Parathyroid adenoma (tissue), 2 donors: ENCODE measurements at regions not wholly inside any gene's neighbourhood (a gene's known extent, or its start where the extent isn't known, plus 50 kb on each side); places are given as distances from the start of the nearest gene placed in this dataset.
"Not testable (repeated sequence)": the region's sequence is repeated elsewhere in the genome, so short reads cannot be mapped to it uniquely, and the experiment has no call there.

Source experiments
- H2AFZ ChIP-seq: fragments of 300-600 bp; sonication (generic); one replicate; pipeline ENCODE4 v1.7.0; 2017; ENCODE audit warnings: antibody characterized with exemption, mild to moderate bottlenecking
- H3K27ac ChIP-seq: fragments of 300-600 bp; sonication (generic); one replicate; pipeline ENCODE4 v1.7.0; 2017
- H3K27me3 ChIP-seq: fragments of 300-600 bp; sonication (generic); one replicate; pipeline ENCODE4 v1.7.0; 2017; ENCODE audit warnings: low read length; ENCODE audit not compliant: control insufficient read depth, insufficient read depth
- H3K36me3 ChIP-seq: fragments of 300-600 bp; sonication (generic); one replicate; pipeline ENCODE4 v1.7.0; 2017; ENCODE audit warnings: low read length; ENCODE audit not compliant: control insufficient read depth, insufficient read depth
- H3K4me1 ChIP-seq: fragments of 300-600 bp; sonication (generic); one replicate; pipeline ENCODE4 v1.7.0; 2017; ENCODE audit warnings: control low read depth
- H3K4me2 ChIP-seq: fragments of 300-600 bp; sonication (generic); one replicate; pipeline ENCODE4 v1.7.0; 2017; ENCODE audit warnings: low read length
- H3K4me3 ChIP-seq: fragments of 300-600 bp; sonication (generic); one replicate; pipeline ENCODE4 v1.7.0; 2017; ENCODE audit warnings: low read depth, low read length
- H3K79me2 ChIP-seq: fragments of 300-600 bp; sonication (generic); one replicate; pipeline ENCODE4 v1.7.0; 2017; ENCODE audit warnings: control low read depth
- H3K9ac ChIP-seq: fragments of 300-600 bp; sonication (generic); one replicate; pipeline ENCODE4 v1.7.0; 2017; ENCODE audit warnings: mild to moderate bottlenecking
- H3K9me3 ChIP-seq: fragments of 300-600 bp; sonication (generic); one replicate; pipeline ENCODE4 v1.7.0; 2017; ENCODE audit warnings: low read length; ENCODE audit not compliant: control insufficient read depth
- TF ChIP-seq, protein P1 (sequence below): fragments of 300-600 bp; sonication (generic); IDR thresholded peaks from one replicate; pipeline ENCODE4 v1.7.0; 2017; ENCODE audit warnings: antibody characterized with exemption, mild to moderate bottlenecking
- donor health status: primary hyperparathyroidism.

DNA sequence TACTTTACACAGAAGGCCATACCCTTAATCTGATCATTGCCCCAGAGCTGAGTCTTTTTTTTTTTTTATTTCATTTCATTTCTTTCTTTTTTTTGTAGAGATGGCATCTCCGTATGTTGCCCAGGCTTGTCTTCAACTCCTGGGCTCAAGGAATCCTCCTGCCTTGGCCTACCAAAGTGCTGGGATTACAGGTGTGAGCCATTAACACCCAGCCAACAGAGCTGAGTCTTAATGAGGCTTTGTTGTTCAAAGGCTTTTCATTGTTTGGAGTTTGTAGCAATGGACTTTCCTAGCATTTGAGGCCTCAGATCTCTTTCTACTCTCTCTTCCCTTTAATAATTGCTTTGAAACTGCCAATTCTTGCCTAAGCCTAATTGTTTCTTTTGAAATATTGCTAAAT lies 176.5 kb upstream of the FBN2 start:
- H3K4me3 ChIP-seq, result no peak overlapping the region

DNA sequence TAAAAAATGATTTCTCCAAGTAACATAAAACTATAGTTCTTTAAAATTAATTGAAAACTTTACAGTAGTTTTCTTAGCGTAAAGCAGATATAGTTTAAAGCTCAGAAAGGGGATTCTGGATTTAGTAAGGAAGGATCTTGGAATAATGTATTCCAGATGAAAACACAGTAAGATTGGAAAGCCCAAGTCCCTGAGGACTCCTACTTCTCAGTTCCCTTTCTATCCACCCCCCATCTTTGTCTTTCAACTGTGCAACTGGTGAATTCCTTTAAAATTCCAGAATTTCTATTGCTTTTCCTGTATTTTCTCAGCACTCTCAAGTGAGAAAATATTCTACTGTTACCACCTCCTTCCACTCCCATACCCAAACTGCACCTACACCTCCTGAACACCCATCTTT lies 184.5 kb upstream of the FBN2 start:
- Histone ChIP-seq H3K27ac (no peak overlapping the region), H3K27me3 (no peaks in the 10 kb centered on the region), H3K4me1 (no peaks in the 10 kb centered on the region), H3K79me2 (no peaks in the 10 kb centered on the region), H2AFZ (no peak overlapping the region), H3K36me3 (no peaks in the 10 kb centered on the region), H3K4me2 (no peak overlapping the region), H3K4me3 (no peak overlapping the region), H3K9ac (no peak overlapping the region), H3K9me3 (no peaks in the 10 kb centered on the region)
- TF ChIP-seq, protein P1, sequence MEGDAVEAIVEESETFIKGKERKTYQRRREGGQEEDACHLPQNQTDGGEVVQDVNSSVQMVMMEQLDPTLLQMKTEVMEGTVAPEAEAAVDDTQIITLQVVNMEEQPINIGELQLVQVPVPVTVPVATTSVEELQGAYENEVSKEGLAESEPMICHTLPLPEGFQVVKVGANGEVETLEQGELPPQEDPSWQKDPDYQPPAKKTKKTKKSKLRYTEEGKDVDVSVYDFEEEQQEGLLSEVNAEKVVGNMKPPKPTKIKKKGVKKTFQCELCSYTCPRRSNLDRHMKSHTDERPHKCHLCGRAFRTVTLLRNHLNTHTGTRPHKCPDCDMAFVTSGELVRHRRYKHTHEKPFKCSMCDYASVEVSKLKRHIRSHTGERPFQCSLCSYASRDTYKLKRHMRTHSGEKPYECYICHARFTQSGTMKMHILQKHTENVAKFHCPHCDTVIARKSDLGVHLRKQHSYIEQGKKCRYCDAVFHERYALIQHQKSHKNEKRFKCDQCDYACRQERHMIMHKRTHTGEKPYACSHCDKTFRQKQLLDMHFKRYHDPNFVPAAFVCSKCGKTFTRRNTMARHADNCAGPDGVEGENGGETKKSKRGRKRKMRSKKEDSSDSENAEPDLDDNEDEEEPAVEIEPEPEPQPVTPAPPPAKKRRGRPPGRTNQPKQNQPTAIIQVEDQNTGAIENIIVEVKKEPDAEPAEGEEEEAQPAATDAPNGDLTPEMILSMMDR, result no peak

More for the DNA sequence above, 176.5 kb upstream of the FBN2 start:
- Histone ChIP-seq H3K9me3 (no peaks in the 10 kb centered on the region), H3K36me3 (no peaks in the 10 kb centered on the region), H3K27ac (no peak overlapping the region), H3K79me2 (no peaks in the 10 kb centered on the region), H3K4me1 (no peaks in the 10 kb centered on the region), H2AFZ (no peak overlapping the region), H3K4me2 (no peak overlapping the region), H3K27me3 (no peaks in the 10 kb centered on the region), H3K9ac (no peak overlapping the region)
- TF ChIP-seq, protein P1, result no peak

DNA sequence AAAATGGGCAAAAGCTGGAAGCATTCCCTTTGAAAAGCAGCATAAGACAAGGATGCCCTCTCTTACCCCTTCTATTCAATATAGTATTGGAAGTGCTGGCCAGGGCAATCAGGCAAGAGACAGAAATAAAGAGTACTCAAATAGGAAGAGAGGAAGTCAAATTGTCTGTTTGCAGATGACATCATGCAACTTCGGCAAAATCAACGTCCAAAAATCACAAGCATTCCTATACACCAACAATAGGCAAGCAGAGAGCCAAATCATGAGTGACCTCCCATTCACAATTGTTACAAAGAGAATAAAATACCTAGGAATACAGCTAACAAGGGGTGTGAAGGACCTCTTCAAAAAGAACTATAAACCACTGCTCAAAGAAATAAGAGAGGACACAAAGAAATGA lies 192.0 kb upstream of the FBN2 start:
- H3K27ac ChIP-seq, H3K27me3 ChIP-seq, H3K4me1 ChIP-seq, H2AFZ ChIP-seq, H3K4me3 ChIP-seq, H3K9ac ChIP-seq, H3K79me2 ChIP-seq, H3K36me3 ChIP-seq, H3K4me2 ChIP-seq, H3K9me3 ChIP-seq: not testable (repeated sequence)

DNA sequence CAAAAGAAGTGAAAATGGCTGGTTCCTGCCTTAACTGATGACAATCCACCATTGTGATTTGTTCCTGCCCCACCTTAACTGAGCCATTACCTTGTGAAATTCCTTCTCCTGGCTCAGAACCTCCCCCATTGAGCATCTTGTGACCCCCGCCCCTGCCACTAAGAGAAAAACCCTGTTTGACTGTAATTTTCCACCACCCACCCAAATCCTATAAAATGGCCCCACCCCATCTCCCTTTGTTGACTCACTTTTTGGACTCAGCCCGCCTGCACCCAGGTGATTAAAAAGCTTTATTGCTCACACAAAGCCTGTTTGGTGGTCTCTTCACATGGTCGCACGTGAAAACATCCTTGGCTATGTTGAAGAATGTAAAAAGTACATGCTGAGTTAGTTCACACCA lies 197.6 kb upstream of the FBN2 start:
- H2AFZ ChIP-seq, H3K79me2 ChIP-seq, H3K27me3 ChIP-seq, H3K27ac ChIP-seq, H3K4me2 ChIP-seq, H3K4me1 ChIP-seq, H3K9me3 ChIP-seq, H3K36me3 ChIP-seq, H3K4me3 ChIP-seq, H3K9ac ChIP-seq: not testable (repeated sequence)

DNA sequence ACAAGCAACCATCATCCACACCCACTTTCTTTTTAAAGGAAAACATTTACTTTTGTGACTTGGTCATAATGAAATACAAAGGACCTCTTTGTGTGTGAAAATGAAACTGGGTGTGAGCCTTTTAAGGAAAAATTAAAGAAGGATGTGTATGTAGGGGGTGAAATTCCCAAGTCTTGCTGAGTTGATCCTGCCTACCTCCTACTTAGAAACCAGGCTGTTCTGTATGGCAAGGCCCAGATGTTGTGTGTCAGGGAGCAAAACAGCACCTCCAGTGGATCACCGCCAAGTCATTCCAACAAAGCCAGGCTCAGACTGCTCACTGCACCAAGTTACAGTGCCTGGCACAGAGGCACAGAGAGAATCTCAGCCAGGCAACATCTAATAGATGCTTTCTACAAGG lies 198.5 kb upstream of the FBN2 start:
- Histone ChIP-seq H3K9ac (no peak overlapping the region), H3K27ac (no peak overlapping the region), H2AFZ (no peak overlapping the region), H3K4me2 (no peak overlapping the region), H3K27me3 (no peaks in the 10 kb centered on the region), H3K9me3 (no peaks in the 10 kb centered on the region), H3K4me3 (no peak overlapping the region), H3K36me3 (no peaks in the 10 kb centered on the region), H3K79me2 (no peaks in the 10 kb centered on the region), H3K4me1 (no peaks in the 10 kb centered on the region)
- TF ChIP-seq, protein P1, result no peak

DNA sequence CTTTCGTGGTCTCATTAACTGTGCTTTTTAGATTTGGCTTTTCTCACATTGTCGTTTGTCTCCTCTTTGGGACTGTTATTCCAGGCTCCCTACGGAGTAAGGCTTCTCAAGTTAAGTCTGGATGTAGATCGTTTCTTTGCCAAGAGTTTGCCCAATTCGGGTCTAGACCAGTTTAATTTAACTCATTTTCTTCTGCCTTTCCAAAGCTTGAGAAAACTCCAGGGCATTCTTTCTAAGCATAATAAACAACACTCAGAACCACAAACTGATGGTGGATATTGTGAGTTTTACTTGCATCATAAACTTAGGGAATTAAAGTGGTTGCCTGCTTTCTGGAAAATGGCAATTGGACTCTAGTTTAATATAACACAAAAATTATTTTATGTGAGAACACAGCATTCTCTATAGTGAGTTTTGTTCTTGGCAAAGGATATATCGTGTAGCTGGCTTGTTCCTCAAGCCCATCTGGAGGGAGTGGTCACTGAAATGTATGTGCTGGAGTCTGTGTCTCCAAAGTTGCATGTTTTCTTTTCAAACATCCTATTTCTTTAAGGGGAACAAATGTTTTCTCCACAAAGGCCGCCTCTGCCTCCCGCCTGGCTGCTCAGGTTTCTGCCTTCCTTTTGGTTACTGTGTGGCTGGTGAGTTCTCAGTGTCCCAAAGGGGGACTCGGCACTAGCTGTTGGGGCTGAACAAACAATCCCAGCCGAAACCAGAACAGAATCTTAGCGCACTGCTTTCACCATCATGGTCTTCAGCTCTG lies 211.3 kb upstream of the FBN2 start:
- no peak overlapping the region for H3K4me2 ChIP-seq
- TF ChIP-seq, protein P1, result no peak
- H3K9ac ChIP-seq, result no peak overlapping the region
- no peaks in the 10 kb centered on the region for H3K4me1 ChIP-seq
- H3K36me3 ChIP-seq, result no peaks in the 10 kb centered on the region
- H3K27me3 ChIP-seq, result no peaks in the 10 kb centered on the region
- no peaks in the 10 kb centered on the region for H3K9me3 ChIP-seq
- no peak overlapping the region for H3K4me3 ChIP-seq
- no peak overlapping the region for H2AFZ ChIP-seq
- H3K27ac ChIP-seq, result no peak overlapping the region
- H3K79me2 ChIP-seq, result no peaks in the 10 kb centered on the region
